IMR-90 (cell line): ENCODE measurements at regions not wholly inside any gene's neighbourhood (a gene's known extent, or its start where the extent isn't known, plus 50 kb on each side); places are given as distances from the start of the nearest gene placed in this dataset.

Experiments
- ATAC-seq: fragments of 200-7000 bp; cut with Tn5 transposase; 2 replicates; pipeline ENCODE4 v1.9.1; 2020; ENCODE audit warnings: low read depth, mild to moderate bottlenecking, moderate library complexity
- BruUV-seq: library from RNA; stranded (reverse); fragments of 400-500 nt; replicated peaks from 2 replicates; lab custom pipeline; 2021; lab: Mats Ljungman, UMichigan
- CTCF ChIA-PET: fragments of 300-600 bp; formaldehyde crosslinking; extraction: SDS; loops from one replicate; lab custom pipeline; 2021; ENCODE audit warnings: antibody characterized with exemption; lab: Yijun Ruan, JAX
- POLR2A ChIA-PET: fragments of 300-600 bp; sonication (Branson Sonifier 250); formaldehyde crosslinking; loops from one replicate; lab custom pipeline; 2022; ENCODE audit warnings: antibody characterized with exemption; ENCODE audit not compliant: unreplicated experiment; lab: Charles Lee
- DNase-seq: peaks from one replicate; pipeline ENCODE4 v3.0.0; 2013
- H2AFZ ChIP-seq: replicated peaks from 2 replicates; pipeline ENCODE3; 2013; ENCODE audit warnings: low read length, mild to moderate bottlenecking; ENCODE audit not compliant: poor library complexity
- H2AK5ac ChIP-seq: 2 replicates; pipeline ENCODE4 v1.6.1; 2013; ENCODE audit warnings: low read depth, low read length, inconsistent platforms
- H2AK9ac ChIP-seq: replicated peaks from 2 replicates; pipeline ENCODE3; 2013; ENCODE audit warnings: mild to moderate bottlenecking, low read depth, low read length, moderate library complexity; ENCODE audit not compliant: poor library complexity
- H2BK120ac ChIP-seq: 2 replicates; pipeline ENCODE4 v1.6.1; 2013; ENCODE audit warnings: low read depth, low read length, inconsistent platforms
- H2BK15ac ChIP-seq: 3 replicates; pipeline ENCODE4 v1.6.1; 2013; ENCODE audit warnings: low read depth, low read length, inconsistent platforms
- H2BK20ac ChIP-seq: 2 replicates; pipeline ENCODE4 v1.6.1; 2013; ENCODE audit warnings: low read depth, mild to moderate bottlenecking, inconsistent platforms, low read length, moderate library complexity
- H2BK5ac ChIP-seq: 2 replicates; pipeline ENCODE4 v1.6.1; 2013; ENCODE audit warnings: mild to moderate bottlenecking, low read depth, low read length, inconsistent platforms; ENCODE audit not compliant: poor library complexity, severe bottlenecking
- H3K14ac ChIP-seq: replicated peaks from 2 replicates; pipeline ENCODE4 v1.6.1; 2013; ENCODE audit warnings: low read depth, low read length, inconsistent platforms
- H3K18ac ChIP-seq: 2 replicates; pipeline ENCODE4 v1.6.1; 2013; ENCODE audit warnings: low read depth, low read length, control low read depth
- H3K23ac ChIP-seq: 2 replicates; pipeline ENCODE4 v1.6.1; 2013; ENCODE audit warnings: low read depth, low read length, inconsistent platforms
- H3K27ac ChIP-seq: 2 replicates; pipeline ENCODE4 v1.5.1; 2013; ENCODE audit warnings: mild to moderate bottlenecking, control low read depth, low read length; ENCODE audit not compliant: insufficient read depth
- H3K27me3 ChIP-seq: 2 replicates; pipeline ENCODE4 v1.6.1; 2013; ENCODE audit warnings: low read length; ENCODE audit not compliant: control insufficient read depth, insufficient read depth
- H3K36me3 ChIP-seq: 2 replicates; pipeline ENCODE4 v1.6.1; 2013; ENCODE audit warnings: low read length, mixed read lengths; ENCODE audit not compliant: control insufficient read depth, insufficient read depth
- H3K4ac ChIP-seq: 2 replicates; pipeline ENCODE4 v1.6.1; 2013; ENCODE audit warnings: low read depth, low read length, inconsistent platforms
- H3K4me1 ChIP-seq: 2 replicates; pipeline ENCODE4 v1.6.1; 2013; ENCODE audit warnings: low read length, mixed read lengths; ENCODE audit not compliant: control insufficient read depth, insufficient read depth
- H3K4me2 ChIP-seq: 2 replicates; pipeline ENCODE4 v1.6.1; 2013; ENCODE audit warnings: low read depth, mild to moderate bottlenecking, control low read depth, low read length, moderate library complexity
- H3K4me3 ChIP-seq: 2 replicates; pipeline ENCODE4 v1.5.1; 2013; ENCODE audit warnings: low read depth, mild to moderate bottlenecking, control low read depth, low read length, moderate library complexity; ENCODE audit not compliant: insufficient read depth
- H3K56ac ChIP-seq: 2 replicates; pipeline ENCODE4 v1.6.1; 2013; ENCODE audit warnings: low read length, inconsistent platforms; ENCODE audit not compliant: insufficient read depth; ENCODE audit errors: extremely low read depth
- H3K79me1 ChIP-seq, 2 experiments: 2 replicates each; pipeline ENCODE4 v1.6.1; 2013; ENCODE audit warnings: low read length in 2 of 2, inconsistent platforms in 1 of 2, low read depth in 1 of 2
- H3K9ac ChIP-seq: 2 replicates; pipeline ENCODE4 v1.6.1; 2013; ENCODE audit warnings: low read depth, low read length, control low read depth
- H3K9me1 ChIP-seq: 2 replicates; pipeline ENCODE4 v1.6.1; 2013; ENCODE audit warnings: low read length, inconsistent platforms; ENCODE audit not compliant: insufficient read depth
- H3K9me3 ChIP-seq: 2 replicates; pipeline ENCODE4 v1.6.1; 2013; ENCODE audit warnings: low read length; ENCODE audit not compliant: control insufficient read depth, insufficient read depth
- H4K20me1 ChIP-seq: 2 replicates; pipeline ENCODE4 v1.6.1; 2013; ENCODE audit warnings: low read length, inconsistent platforms; ENCODE audit not compliant: insufficient read depth
- H4K5ac ChIP-seq: 2 replicates; pipeline ENCODE4 v1.6.1; 2013; ENCODE audit warnings: mild to moderate bottlenecking, low read depth, low read length, control low read depth
- H4K8ac ChIP-seq, 2 experiments: 2 replicates each; pipeline ENCODE4 v1.6.1; 2013; ENCODE audit warnings: low read depth in 2 of 2, low read length in 2 of 2, control low read depth in 1 of 2, inconsistent platforms in 1 of 2
- H4K91ac ChIP-seq: 2 replicates; pipeline ENCODE4 v1.6.1; 2013; ENCODE audit warnings: low read depth, low read length, inconsistent platforms; ENCODE audit not compliant: insufficient read depth
- BHLHE40 ChIP-seq: fragments of 150-350 bp; IDR thresholded peaks from 2 replicates; pipeline ENCODE4 v1.6.1; 2016; ENCODE audit warnings: mild to moderate bottlenecking, low read depth, low read length
- CEBPB ChIP-seq: IDR thresholded peaks from 2 replicates; pipeline ENCODE4 v1.6.1; 2012; ENCODE audit warnings: low read depth, low read length, improper control_type of control experiment
- FOS ChIP-seq: fragments of 150-350 bp; IDR thresholded peaks from 2 replicates; pipeline ENCODE4 v1.6.1; 2016; ENCODE audit warnings: low read depth, low read length
- MAFK ChIP-seq: IDR thresholded peaks from 2 replicates; pipeline ENCODE4 v1.6.1; 2012; ENCODE audit warnings: low read depth, low read length, improper control_type of control experiment
- NFE2L2 ChIP-seq: fragments of 150-350 bp; IDR thresholded peaks from 2 replicates; pipeline ENCODE4 v1.6.1; 2016; ENCODE audit warnings: low read depth, mild to moderate bottlenecking, low read length
- POLR2A ChIP-seq: IDR thresholded peaks from 2 replicates; pipeline ENCODE4 v1.6.1; 2012; ENCODE audit warnings: mild to moderate bottlenecking, low read depth, low read length
- RAD21 ChIP-seq: IDR thresholded peaks from 2 replicates; pipeline ENCODE4 v1.6.1; 2012; ENCODE audit warnings: low read length, improper control_type of control experiment
- RFX5 ChIP-seq: IDR thresholded peaks from 2 replicates; pipeline ENCODE4 v1.8.0; 2012; ENCODE audit warnings: low read depth, mild to moderate bottlenecking, low read length, moderate library complexity
- SMC3 ChIP-seq: fragments of 150-350 bp; IDR thresholded peaks from 2 replicates; pipeline ENCODE4 v1.6.1; 2016; ENCODE audit warnings: low read depth, mild to moderate bottlenecking, antibody characterized with exemption, low read length, moderate library complexity
- USF2 ChIP-seq: fragments of 150-350 bp; IDR thresholded peaks from 2 replicates; pipeline ENCODE4 v1.6.1; 2017; ENCODE audit warnings: mild to moderate bottlenecking, antibody characterized with exemption, low read length, low read depth
- WGBS, 2 experiments: methylation state at CpG; one replicate each; pipeline versions ENCODE4 v1.1.5 to v1.1.7; 2013; ENCODE audit warnings: missing lambda C conversion rate in 2 of 2; ENCODE audit not compliant: insufficient read length in 1 of 2; ENCODE audit errors: extremely low coverage in 2 of 2; 5-methylcytosine and 5-hydroxymethylcytosine counted together
- dilution Hi-C: fragments of 300-500 bp; cut with HindIII; formaldehyde crosslinking; loops from one replicate; pipeline ENCODE4 v1.14.3; 2018; ENCODE audit warnings: low sequenced_read_pairs; ENCODE audit not compliant: unreplicated experiment
- in situ Hi-C: fragments of 300-500 bp; cut with MboI; formaldehyde crosslinking; loops from 3 replicates; pipeline ENCODE4 v1.14.3; 2019; ENCODE audit warnings: low sequenced_read_pairs, inconsistent platforms, mixed read lengths
- intact Hi-C: fragments of 100-400 bp; cut with micrococcal nuclease; formaldehyde crosslinking; loops from 2 replicates; pipeline ENCODE4 v1.10.0; 2022
- TF ChIP-seq, protein P1 (sequence below): fragments of 150-350 bp; IDR thresholded peaks from 2 replicates; pipeline ENCODE4 v1.6.1; 2016; ENCODE audit warnings: low read depth, mild to moderate bottlenecking, low read length, moderate library complexity, borderline replicate concordance

GRCh38 chr3:78048698-78049097, 1008.8 kb downstream of the ROBO2 start:
- Histone ChIP-seq H3K4me1 (no peaks in the 10 kb centered on the region), H3K27ac (no peak overlapping the region), H2BK120ac (no peak overlapping the region), H3K18ac (no peak overlapping the region), H2BK15ac (no peak overlapping the region), H2AK9ac (no peak overlapping the region), H3K9me3 (no peaks in the 10 kb centered on the region), H3K14ac (no peak overlapping the region), H3K9ac (no peak overlapping the region), H3K9me1 (no peaks in the 10 kb centered on the region), H3K79me1 (no peaks in the 10 kb centered on the region), H2AFZ (no peak overlapping the region), H2AK5ac (no peak overlapping the region), H3K23ac (no peak overlapping the region), H3K36me3 (no peaks in the 10 kb centered on the region), H3K4me2 (peak overlapping the region; percentile 45; the same call in 1 of the 2 replicates), H2BK20ac (no peak overlapping the region), H4K8ac (no peak overlapping the region), H2BK5ac (no peak overlapping the region), H3K27me3 (no peaks in the 10 kb centered on the region), H3K4ac (no peak overlapping the region), H3K56ac (no peak overlapping the region), H4K20me1 (no peaks in the 10 kb centered on the region), H3K4me3 (no peak overlapping the region), H4K5ac (no peak overlapping the region), H4K91ac (no peak overlapping the region)
- in situ Hi-C loops: no loop called here
- intact Hi-C loops: no loop called here
- ATAC-seq (no peak), DNase-seq (no peak)
- BruUV-seq: no TSS peak
- POLR2A ChIA-PET: no interaction called here
- TF ChIP-seq BHLHE40 (no peak), NFE2L2 (no peak), MAFK (no peak), POLR2A (no peak), CEBPB (no peak), RAD21 (no peak), RFX5 (no peak), SMC3 (no peak), FOS (no peak), USF2 (no peak)
- TF ChIP-seq, protein P1, sequence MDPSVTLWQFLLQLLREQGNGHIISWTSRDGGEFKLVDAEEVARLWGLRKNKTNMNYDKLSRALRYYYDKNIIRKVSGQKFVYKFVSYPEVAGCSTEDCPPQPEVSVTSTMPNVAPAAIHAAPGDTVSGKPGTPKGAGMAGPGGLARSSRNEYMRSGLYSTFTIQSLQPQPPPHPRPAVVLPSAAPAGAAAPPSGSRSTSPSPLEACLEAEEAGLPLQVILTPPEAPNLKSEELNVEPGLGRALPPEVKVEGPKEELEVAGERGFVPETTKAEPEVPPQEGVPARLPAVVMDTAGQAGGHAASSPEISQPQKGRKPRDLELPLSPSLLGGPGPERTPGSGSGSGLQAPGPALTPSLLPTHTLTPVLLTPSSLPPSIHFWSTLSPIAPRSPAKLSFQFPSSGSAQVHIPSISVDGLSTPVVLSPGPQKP: no peak
- WGBS, 2 experiments: no CpG with 5 or more reads among the region's 3 CpGs
- dilution Hi-C loops: no loop called here
- CTCF ChIA-PET: interaction anchor here (0.6 to 1.1 kb wide), 2 partner anchors 11 to 92 kb away, joined by 4 to 8 read pairs; no protein-coding TSS in a partner anchor
